Kidney epithelial cell (primary cell): ENCODE measurements at regions not wholly inside any gene's neighbourhood (a gene's known extent, or its start where the extent isn't known, plus 50 kb on each side); places are given as distances from the start of the nearest gene placed in this dataset.

Source experiments
- DNase-seq: peaks from one replicate; pipeline ENCODE4 v3.0.0-alpha.2; 2010; ENCODE audit warnings: low read depth
- H3K27me3 ChIP-seq: 2 replicates; pipeline ENCODE4 v1.6.0; 2011; ENCODE audit warnings: low read length; ENCODE audit not compliant: control insufficient read depth, insufficient read depth
- H3K36me3 ChIP-seq: 2 replicates; pipeline ENCODE4 v1.5.1; 2011; ENCODE audit warnings: low read length; ENCODE audit not compliant: control insufficient read depth, insufficient read depth
- H3K4me3 ChIP-seq: 2 replicates; pipeline ENCODE4 v1.5.1; 2011; ENCODE audit warnings: low read depth, mild to moderate bottlenecking, control low read depth, low read length
- TF ChIP-seq, protein P1 (sequence below): IDR thresholded peaks from 2 replicates; pipeline ENCODE4 v1.5.1; 2011; ENCODE audit warnings: mild to moderate bottlenecking, moderate library complexity, low read length, control low read depth, inconsistent platforms; ENCODE audit not compliant: insufficient read depth, poor library complexity, severe bottlenecking

DNA sequence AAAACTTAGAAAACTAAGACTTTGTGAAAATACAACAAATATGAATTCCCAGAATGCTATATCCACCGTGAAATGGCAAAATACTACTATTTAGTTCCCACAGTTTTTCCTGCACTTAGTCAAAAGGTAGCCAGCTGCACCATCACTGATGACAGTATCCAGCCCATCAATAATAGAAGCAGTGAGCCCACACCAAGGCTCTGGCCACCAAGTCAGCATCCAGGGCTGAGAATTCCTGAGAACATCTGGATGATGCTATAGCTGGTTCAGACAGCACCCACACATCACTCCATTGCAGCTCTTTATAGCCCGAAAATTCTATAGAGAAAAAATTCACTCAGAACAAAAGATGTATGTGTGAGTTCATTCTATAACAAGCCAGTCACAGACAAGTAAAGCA lies 159.1 kb upstream of the SPATS2L start:
- H3K36me3 ChIP-seq, result no peaks in the 10 kb centered on the region
- H3K4me3 ChIP-seq, result no peak overlapping the region
- no peak for DNase-seq
- TF ChIP-seq, protein P1, sequence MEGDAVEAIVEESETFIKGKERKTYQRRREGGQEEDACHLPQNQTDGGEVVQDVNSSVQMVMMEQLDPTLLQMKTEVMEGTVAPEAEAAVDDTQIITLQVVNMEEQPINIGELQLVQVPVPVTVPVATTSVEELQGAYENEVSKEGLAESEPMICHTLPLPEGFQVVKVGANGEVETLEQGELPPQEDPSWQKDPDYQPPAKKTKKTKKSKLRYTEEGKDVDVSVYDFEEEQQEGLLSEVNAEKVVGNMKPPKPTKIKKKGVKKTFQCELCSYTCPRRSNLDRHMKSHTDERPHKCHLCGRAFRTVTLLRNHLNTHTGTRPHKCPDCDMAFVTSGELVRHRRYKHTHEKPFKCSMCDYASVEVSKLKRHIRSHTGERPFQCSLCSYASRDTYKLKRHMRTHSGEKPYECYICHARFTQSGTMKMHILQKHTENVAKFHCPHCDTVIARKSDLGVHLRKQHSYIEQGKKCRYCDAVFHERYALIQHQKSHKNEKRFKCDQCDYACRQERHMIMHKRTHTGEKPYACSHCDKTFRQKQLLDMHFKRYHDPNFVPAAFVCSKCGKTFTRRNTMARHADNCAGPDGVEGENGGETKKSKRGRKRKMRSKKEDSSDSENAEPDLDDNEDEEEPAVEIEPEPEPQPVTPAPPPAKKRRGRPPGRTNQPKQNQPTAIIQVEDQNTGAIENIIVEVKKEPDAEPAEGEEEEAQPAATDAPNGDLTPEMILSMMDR, result no peak
- H3K27me3 ChIP-seq, result no peaks in the 10 kb centered on the region

DNA sequence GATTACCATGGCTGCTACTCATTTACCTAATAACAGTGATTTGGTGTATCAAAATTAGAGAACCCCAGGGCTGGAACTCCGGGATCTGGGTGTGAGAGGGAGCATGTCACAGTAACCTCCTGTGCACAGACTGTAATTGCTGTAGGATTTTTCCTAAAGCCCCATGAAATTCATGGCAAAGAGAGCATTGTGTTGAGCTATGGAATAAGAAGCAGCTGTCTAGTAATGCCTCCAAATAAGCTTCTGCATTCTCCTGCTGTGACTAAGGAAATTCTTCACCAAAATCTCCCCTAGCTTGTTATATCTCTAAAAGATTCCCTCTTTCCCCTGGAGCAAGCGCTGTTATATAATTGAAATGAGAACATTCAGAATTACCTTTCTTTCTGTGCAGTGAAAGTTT lies 158.1 kb upstream of the SPATS2L start:
- TF ChIP-seq, protein P1, result no peak
- DNase-seq, result no peak
- H3K36me3 ChIP-seq, result no peaks in the 10 kb centered on the region
- no peaks in the 10 kb centered on the region for H3K27me3 ChIP-seq
- no peak overlapping the region for H3K4me3 ChIP-seq

DNA sequence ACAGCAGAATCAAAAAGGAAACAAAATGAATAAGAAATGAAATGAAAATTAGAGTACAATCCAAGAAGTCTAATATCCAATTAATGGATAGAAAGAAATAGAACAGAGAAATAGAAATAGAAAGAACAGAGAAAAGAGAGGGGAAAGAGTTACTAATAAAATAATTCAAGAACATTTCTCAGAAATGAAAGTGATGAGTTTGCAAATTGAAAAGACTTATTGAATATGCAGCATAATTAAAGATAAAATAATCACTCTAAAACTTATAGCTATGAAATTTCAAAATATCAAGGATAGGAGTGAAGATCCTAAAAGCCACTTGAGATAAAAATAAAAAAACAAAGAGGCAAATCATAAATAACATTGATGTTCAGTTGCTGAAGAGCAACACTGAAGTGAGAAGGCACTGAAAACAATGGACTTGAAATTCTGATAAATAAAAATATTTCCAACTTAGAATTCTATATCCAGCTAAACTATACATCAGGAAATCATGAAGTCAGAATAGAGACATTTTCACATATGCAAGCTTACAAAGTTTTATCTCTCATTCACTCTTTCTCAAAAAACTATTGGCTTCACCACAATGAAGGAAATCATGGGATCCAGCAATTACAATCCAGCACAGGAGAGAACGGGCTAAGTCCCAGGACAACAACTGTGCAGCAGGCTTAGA lies 155.9 kb upstream of the SPATS2L start:
- no peak overlapping the region for H3K4me3 ChIP-seq
- TF ChIP-seq, protein P1, result no peak
- H3K27me3 ChIP-seq, result no peaks in the 10 kb centered on the region
- DNase-seq, result no peak
- no peaks in the 10 kb centered on the region for H3K36me3 ChIP-seq

DNA sequence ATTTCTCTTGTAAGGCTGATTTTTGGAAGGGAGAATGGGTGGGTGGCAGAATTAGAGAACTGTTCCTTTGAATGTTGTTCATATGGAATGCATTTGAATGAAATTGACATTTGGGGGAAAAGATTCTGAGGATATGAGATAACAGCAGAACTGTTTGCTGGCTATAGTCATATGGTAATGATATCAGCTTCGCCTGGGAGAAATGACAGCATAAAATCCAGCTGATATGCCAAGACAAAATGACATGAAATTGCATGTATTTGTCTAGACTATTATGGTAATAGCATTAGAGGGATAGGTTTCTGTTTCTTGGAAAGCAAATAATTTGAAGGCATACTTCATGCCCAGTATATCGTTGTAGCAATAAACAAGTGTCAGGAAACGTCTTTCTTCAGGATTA lies 150.8 kb upstream of the SPATS2L start:
- H3K4me3 ChIP-seq, result no peak overlapping the region
- TF ChIP-seq, protein P1, result no peak

DNA sequence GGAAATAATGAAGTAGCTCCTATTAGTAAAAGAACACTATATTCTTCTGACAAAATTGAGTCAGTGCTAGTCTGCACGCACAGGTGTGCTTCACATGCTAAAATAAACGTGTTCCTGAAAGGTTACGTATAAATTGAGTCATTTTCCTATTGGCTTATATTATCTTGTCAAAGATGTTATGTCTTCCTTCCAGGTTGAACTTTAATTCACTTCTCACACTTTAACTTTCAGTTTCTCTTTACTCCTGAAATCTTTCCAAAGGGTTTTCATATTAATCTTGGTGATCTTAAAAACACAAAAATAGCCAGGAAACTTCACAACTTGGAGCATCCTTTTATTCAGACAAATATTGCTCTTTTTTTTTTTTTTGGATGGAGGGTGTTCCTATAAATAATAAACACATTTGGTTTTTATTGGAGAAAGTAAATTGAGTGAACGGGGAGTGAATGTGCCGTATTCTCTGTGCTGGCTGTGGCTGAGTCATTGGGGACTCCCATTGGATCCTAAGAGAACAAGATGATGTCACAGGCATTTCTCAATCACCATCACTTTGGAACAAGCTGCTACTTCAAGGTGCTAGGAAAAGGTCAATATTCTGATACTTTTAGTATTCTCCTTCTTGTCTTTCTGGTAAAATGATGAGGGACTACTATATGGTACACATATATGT lies 150.2 kb upstream of the SPATS2L start:
- peak overlapping the region; percentile 11 for H3K4me3 ChIP-seq
- no peaks in the 10 kb centered on the region for H3K27me3 ChIP-seq
- TF ChIP-seq, protein P1, result no peak
- peak; percentile 82 for DNase-seq
- no peaks in the 10 kb centered on the region for H3K36me3 ChIP-seq

More for the DNA sequence above, 150.8 kb upstream of the SPATS2L start:
- DNase-seq, result no peak
- H3K36me3 ChIP-seq, result no peaks in the 10 kb centered on the region
- H3K27me3 ChIP-seq, result no peaks in the 10 kb centered on the region
